LHCN-M2 (cell line): ENCODE measurements at regions not wholly inside any gene's neighbourhood (a gene's known extent, or its start where the extent isn't known, plus 50 kb on each side); places are given as distances from the start of the nearest gene placed in this dataset.

Experiments used
- DNase-seq: peaks from one replicate; pipeline ENCODE4 v3.0.0-alpha.2; 2012; ENCODE audit warnings: low read depth

DNA sequence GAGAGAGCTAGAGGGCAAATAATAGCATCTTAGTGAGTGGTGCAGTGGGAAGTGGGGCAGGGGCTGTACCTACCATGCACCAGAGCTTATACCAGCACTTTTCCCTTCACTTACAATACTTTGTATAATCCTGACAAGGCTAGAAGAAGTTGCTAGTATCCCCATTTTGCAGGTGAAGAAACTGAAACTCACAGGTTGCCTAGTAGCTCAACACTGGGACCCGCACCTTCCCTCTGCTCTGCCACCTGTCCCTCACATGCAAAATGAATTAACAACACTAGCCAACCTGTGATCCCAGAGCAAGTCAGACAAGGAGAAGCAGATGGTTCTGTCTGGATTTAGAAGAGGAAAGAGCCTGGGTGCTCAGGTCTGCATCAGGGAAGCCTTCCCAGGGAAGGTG is 510.4 kb downstream of the BUD13 start:
- DNase-seq = no peak

DNA sequence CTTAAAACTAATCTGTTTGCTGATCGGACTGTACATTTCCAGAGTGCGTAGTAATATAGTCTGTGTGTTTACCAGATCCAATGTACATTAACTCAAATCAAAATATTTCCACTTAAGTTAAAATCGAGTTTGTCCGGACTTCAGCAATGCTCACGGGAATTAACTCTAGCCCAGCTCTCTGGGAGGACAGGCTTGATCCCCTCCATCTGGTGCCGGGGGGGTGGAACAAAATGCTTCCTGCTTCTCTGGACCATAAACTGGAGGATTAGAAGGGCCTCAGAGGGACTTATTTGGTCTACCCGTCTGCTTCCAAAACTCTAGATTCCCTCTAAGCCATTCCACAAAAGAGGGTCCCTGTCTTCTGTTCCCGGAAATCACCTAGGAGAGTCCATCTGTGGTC is 511.2 kb downstream of the BUD13 start:
- DNase-seq = no peak

DNA sequence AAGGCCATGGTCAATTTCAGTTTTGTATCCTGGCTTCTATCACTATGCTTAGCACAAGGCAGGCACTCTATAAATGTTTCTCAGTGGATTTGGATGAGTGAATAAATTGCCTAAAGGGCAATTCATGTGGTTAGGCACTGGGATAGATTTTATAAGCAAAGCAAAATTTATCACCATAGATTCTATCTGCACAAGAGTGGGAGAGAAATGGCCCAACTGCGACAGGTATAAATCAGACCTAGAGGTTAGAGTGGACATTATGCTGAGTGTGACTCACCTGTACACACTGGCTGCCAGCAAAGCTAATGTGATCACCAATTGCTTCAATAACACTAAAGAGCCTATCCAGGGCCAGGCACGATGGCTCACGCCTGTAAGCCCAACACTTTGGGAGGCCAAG is 514.0 kb downstream of the BUD13 start:
- no peak for DNase-seq

- no peak for DNase-seq
These were observed 514.9 kb downstream of the BUD13 start for GRCh38 chr11:116257883-116258282.

GRCh38 chr11:116257092-116257491 is 515.7 kb downstream of the BUD13 start:
- DNase-seq = no peak

GRCh38 chr11:116256215-116256614 is 516.6 kb downstream of the BUD13 start:
- no peak for DNase-seq

DNA sequence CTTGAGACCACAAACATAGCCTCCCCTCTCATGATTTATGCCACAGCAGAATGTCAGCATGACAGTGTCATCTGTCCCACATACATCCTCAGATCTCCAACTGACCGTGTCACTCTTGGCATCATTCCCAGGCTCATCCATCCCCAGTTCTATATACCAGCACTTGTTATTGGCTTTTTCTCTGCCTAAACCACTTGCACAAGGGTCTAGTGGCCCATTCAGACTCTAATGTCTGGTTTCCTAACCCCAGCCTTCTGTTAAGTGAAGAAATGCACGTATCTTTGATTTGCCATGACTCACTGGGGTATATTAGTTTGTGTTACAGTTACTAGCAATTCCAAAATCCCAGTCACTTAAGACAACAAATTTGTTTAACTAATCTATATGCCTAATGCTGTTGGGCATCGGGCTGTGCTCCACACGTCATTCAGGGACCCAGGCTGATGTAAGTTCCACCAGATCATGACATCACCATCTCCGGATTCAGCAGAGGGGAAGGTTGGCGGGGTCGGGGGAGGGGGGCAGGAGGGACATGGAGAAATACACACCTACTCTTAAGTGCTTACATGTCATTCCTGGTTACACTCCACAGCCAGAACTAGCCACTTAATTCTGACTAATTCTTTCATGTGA is 517.4 kb downstream of the BUD13 start:
- no peak for DNase-seq

- no peak for DNase-seq
These were observed 522.6 kb downstream of the BUD13 start for GRCh38 chr11:116250155-116250554.

GRCh38 chr11:116249561-116249960 is 523.2 kb downstream of the BUD13 start:
- no peak for DNase-seq

DNA sequence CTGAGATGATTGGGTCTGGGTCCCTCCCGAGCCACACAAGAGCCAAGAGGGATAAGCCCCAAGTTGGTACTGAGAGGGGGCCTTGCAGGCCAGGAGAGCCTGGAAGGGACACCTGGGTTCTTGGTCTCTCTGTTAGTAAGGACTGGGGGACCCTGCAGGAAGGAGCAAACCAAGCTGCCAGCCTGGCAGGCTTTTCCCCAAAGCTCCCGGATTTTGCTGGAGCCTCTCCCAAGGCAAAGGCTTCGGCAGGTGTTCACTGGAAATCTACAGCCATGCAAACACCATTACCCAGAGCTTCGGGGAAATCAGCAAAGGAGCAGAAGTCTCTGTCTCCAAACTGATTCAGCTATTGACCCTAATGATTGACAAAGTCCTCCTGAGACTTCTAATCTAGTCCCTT is 527.9 kb downstream of the BUD13 start:
- no peak for DNase-seq

GRCh38 chr11:116244439-116244838 is 528.3 kb downstream of the BUD13 start:
- DNase-seq = no peak

- no peak for DNase-seq
These were observed 528.8 kb downstream of the BUD13 start for GRCh38 chr11:116243991-116244390.

DNA sequence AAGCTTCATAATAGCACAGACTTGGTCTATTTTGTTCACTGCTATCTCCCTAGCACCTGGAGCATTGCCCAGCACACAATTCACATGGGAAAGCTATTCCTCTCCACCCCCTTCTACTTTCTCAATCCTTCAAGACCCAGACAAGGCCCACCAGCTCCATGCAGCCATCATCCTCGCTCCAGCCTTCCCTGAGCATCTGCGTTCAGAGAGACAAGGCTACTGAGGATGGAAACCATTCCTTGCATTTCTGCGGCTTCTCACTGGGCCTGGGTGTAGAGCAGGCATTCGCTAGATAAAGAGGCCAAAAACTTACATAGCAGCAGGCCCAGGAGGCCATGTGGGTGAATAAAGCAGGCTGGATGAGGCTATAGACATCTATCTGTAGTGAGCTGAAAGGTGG is 530.8 kb downstream of the BUD13 start:
- no peak for DNase-seq

DNA sequence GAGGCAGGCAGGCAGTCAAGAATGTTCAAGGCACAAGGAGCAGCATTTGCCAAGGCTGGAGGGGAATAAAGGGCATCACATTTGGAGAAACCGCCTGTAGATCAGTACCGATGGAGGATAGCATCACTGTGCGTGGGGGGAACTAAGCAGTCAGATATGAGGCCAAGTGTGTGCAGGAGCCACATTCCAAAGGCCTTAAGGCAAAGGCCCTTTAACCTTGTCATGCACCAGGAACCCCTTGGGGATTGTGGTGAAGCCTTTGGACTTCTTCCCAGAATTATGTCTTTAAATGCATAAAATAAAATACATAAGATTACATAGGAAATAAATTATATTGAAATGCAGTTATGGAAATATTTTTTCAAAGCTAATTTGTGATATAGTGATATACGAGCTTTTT is 532.1 kb downstream of the BUD13 start:
- peak; percentile 15 for DNase-seq

GRCh38 chr11:116239247-116239646 is 533.5 kb downstream of the BUD13 start:
- no peak for DNase-seq

DNA sequence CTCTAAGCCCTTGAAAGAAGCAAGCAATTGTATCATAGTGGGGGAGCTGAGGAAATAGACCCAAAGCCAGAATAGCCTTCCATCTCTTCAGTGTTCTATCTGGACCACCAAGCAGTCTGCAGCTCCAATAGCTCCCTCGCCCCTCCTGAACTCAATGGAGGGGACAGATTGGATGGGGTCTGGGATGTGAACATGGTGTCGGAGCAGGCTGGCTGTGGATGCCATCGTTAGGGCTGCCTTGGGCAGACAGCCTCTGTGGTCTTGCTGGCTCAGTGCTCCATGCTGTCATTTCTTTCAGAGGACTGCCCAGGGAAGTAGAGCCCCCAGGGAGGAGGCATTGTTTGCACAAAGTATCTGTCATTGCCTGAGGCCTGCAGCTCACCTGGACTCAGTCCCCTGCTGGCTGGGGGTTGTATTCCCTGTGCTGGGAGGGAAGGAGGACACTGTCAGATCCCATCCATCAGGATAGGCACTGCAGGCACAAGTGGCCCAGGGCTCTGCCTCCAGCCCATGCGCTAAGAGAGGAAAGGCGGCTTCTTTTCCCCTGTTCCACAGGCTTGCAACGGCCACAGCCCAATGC is 537.7 kb downstream of the BUD13 start:
- DNase-seq = no peak

DNA sequence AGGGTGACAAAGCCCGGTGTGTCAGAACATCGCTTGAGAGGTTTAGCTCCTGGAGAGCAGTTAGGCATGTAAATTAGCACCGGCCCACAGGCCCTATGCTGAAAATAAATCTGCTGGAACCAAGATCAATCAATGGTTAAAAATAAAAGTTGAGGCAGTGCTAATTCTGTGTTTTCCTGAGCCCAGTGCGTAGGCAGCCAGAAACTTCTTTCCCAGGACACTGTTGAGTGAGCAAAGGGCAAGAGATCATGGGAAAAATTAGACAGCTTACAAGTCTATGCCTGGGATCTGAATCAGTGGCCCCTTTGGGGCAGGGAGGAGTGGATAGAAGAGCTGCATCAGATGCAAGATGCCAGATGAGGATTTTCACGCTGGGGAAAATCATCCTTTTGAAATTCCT is 539.2 kb downstream of the BUD13 start:
- no peak for DNase-seq

GRCh38 chr11:116232364-116232828 is 540.4 kb downstream of the BUD13 start:
- no peak for DNase-seq

DNA sequence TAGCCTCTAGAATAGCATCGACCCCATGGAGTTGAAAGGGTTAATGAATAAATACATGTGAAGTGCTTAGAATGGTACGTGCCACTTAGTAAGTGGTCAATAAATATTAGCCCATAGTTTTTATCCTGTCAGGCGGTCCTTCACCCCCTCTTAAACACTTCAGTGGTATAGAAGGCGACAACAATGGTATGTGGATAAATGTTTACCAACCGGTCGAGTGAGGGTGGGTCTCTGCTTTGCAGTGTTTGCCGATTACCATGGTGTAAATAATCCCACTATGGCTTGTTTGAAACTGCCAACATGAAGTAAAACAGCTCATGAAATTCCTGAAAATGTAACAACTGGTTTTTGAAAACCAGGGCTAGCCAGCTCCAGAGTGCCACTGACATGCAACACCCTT is 541.2 kb downstream of the BUD13 start:
- no peak for DNase-seq

DNA sequence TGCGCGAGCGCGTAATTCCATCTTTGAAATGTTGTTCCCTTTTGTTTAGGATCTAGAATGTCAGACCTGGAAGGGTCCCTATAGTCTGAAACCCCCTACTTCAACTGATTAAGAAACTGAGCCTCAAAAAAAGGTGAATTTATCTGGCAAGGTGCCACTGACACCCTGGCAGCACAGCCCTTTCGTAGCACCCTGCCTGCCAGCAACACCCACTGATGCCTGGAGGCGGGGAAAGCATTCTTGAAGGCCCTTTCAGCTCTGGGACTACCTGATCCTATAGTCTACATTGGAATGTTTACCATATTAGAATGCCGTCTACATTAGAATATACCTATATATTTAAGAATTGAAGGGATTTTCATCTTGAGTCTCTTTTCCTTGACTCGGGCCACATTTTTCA is 542.3 kb downstream of the BUD13 start:
- no peak for DNase-seq

DNA sequence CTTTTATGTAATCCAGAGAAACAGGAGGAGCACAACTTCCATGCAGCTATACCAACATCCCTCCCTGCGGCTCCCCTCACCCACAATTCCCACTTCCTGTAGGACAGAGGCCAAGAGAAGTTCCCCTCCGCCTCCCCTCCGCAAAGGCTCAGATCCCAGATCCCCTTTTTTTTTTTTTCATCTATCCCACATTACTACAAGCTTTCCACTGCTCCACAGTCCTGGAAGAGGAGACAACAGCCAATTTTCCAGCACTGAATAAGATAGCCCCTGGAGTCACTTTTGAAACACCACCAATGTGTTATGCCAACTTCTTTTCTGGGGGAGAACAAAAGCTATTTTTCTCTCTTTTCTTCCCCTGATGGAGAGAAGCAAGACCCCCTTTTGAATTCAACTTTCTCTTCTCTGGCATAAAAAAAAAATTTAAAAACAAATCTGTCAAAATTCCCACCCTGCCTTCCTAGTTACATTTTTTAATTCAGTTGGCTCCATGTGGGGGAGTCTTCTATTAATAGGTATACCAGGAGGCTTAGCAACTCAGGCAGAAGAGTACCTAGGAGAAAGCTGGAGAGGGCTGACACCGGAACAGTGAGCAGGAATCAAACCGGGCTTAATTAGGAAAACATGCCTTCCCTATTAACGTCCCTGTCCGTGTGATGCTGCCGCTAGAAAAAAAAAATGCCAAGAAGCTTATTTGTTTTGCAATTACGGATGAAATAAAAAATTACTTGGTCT is 543.4 kb downstream of the BUD13 start:
- DNase-seq = no peak

DNA sequence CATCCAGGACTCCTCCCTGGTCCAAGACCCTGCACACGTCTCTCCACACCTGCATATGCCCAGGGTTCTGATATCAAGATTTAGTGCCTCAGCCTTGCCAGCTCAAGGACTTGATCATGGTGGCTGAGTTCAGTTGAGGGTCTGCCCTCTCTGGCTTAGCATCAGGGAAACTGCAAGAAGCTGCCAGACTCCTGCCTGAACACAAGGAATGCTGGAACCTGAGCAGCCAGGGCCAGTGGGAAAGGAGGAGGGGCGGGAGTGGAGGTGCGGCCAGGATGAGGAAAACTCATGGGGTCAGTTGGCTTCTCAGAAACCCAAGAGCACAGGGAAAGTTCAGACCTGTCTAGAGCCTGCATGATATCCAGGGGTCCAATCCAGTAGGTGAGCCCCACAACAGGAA is 546.1 kb downstream of the BUD13 start:
- no peak for DNase-seq
